Fibroblast of skin of back (primary cell): ENCODE measurements at regions not wholly inside any gene's neighbourhood (a gene's known extent, or its start where the extent isn't known, plus 50 kb on each side); places are given as distances from the start of the nearest gene placed in this dataset.
"Not testable (repeated sequence)": the region's sequence is repeated elsewhere in the genome, so short reads cannot be mapped to it uniquely, and the experiment has no call there.

Experiments used
- DNase-seq: peaks from one replicate; pipeline ENCODE4 v3.0.0-alpha.2; 2013

GRCh38 chr10:121690152-121690848, 92.1 kb upstream of the FGFR2 start:
- DNase-seq, result no peak

DNA sequence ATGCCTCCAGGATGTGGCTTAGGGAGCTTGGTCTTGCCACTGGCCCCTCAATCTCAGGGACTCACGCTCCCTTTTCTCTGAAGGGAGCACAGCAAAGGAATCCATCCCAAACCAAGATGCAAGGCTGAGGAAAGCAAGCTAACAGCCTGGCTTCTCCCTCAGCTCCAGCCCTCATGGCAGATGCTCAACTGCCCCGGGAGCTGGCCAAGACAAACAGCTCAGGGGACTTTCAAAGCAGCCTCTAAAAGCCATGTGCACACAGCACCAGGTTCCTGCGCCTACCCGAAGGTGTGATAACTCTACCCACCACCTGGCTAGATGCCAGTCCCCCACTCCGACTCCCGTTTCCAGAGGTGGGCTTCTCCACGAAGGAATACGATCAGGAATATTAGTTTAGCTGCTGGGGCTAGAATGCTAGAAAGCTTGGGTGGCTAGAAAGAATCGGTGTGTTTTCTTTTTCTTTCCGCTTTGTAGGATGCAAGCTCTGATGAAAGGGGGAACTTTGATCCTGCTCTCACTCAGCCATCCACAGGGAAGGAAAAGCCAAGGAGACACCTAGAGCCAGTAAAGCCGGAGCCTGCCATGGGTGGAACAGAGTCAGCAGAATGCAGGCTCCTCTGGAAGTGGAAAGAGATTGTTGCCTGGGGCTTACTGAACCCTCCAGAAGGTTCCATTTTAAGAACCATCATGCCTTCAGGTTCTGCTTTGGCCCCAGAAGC, 89.0 kb upstream of the FGFR2 start:
- DNase-seq, result no peak

GRCh38 chr10:121684276-121684675, 86.0 kb upstream of the FGFR2 start:
- peak; percentile 11 for DNase-seq

GRCh38 chr10:121683816-121684215, 85.6 kb upstream of the FGFR2 start:
- no peak for DNase-seq

DNA sequence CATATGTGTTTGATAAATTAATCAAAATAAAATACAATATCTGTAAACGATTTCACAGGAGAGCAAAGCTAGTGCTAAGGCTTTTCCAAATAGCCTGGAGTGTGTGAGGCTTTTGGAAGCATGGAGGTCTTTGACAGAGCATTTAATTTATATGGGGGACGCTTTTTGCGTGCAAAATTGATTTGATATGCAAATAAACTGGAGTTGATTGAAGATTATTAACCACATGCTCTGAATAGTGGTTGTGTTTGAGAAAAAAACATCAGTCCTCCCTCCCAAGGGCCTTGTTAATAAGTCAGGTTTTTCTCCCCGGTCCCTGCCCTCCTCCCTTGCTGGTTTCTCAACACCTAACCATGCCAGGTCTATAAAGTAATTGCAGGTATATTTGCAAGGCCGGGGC, 85.1 kb upstream of the FGFR2 start:
- no peak for DNase-seq

DNA sequence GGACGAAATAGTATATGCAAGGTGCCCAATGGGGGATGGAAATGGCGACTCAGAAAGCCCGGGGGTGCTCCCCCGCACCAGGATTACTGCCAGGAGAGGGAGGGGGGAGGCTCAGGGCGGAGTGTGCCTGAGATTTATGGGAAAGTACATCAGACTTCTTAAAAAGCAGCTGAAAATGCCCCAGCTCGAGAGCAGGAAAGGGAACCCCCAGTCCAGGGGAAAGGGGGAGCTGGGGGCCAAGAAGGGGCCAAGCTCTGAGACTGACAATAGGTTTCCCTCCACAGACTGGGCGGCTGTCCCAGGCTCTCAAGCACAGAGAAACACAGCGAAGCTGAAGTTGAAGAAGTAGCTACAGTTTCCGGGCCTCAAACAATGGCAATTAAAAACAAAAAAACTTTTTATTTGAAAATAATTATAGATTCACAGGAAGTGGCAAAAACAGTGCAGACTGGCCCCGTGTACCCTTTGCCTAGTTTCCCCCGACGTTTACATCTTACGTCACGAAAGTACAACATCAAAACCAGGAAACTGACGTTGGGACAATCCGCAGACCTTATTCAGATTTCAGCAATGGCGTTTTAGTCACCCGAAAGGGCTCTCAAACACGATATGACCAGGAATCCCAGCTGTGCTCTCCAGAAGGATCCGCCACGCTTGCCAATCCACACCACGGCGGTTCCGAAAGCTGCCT, 83.9 kb upstream of the FGFR2 start:
- DNase-seq, result no peak

GRCh38 chr10:121680879-121681655, 82.8 kb upstream of the FGFR2 start:
- peak; percentile 32 for DNase-seq

GRCh38 chr10:121679916-121680315, 81.7 kb upstream of the FGFR2 start:
- DNase-seq, result no peak

DNA sequence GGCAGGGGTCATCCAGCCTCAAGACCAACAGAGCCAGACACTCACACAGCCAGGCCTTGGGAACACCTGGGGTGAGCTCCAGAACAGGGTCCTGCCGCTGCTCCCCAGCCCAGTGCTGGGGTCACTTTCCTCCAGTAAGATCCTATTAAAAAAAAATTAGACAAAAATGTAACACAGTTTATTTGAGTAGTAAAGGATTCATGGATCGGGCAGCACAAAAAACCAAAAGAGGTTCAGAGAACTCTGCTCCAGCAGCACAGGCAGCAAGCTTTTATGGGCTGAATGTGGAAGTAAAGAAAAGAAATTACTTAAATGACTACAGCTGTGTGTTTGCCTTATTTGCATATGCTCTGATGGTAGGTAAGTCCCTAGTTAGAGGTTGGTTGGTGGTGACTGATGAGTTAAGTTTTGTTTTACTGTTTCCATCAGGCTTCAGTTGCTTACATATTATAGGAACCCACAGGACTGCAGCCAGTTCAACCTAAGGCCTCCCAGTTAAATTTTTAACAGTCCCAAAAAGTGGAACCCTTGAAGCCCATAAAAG, 80.5 kb upstream of the FGFR2 start:
- no peak for DNase-seq

DNA sequence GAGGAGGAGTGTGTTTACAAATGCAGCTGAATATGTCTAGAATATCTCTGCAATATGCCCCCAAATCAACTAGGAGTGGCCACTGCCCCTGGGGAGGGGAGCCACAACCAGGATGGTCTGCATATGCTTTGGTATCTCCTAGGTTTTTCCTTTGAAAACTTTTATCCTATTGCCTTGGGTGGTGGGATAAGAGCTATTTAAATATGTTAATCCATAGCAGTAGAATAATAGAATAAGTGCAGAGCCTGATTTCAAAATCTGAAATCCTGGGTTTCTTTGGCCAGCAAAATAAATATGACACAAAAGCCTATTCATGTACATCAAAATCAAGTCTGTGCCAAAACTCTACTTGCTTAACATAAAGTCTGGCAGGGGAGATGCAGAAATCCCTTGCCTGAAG, 79.6 kb upstream of the FGFR2 start:
- DNase-seq, result no peak

DNA sequence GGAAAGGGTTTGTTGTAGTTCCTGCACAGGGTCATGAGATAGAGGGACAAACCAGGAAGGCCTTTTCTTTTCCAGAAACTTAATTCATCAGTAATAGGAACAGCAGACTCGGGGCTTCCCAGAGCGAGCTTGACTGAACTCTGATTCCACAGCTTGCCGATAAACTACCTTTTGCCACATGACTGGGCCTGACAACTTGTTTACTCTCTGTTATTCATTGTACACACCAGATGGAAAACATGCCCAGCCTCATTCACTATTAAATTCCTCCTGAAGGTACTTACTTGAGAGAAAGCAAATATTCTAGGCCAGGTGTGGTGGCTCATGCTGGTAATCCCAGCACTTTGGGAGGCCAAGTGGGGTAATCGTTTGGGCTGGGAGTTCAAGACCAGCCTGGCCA, 77.1 kb upstream of the FGFR2 start:
- no peak for DNase-seq

DNA sequence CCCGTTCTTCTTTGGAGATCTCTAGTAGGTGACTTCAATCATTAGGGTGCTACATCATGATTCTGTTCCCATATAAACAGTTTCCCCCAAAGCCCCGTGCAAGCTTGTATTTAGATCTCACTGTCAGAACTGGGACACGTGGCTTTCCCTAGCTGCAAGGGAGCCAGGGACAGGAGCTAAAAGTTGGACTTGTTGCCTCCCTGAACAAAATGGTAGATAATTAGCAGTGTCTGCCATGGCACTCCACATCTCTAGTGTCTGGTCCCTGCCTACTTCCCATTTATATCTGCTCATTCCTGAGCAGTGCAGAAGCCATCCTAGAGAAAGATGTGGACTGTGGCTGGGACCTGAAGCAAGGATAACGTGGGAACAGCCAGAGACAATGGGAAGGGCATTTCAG, 76.6 kb upstream of the FGFR2 start:
- no peak for DNase-seq

GRCh38 chr10:121672733-121673132, 74.5 kb upstream of the FGFR2 start:
- DNase-seq, result no peak

DNA sequence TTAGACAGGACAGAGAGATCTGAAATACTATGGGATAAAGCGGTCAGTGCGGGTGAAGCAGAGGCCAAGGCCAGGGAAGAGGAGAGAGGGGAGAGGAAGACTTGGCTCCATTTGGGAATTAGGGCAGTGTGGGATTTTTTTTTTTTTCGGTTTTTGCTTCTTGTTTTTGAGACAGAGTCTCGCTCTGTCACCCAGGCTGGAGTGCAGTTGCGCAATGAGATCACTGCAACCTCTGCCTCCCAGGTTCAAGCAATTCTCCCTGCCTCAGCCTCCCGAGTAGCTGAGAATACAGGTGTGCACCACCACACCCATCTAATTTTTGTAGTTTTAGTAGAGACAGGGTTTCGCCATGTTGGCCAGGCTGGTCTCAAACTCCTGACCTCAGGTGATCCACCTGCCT, 71.6 kb upstream of the FGFR2 start:
- not testable (repeated sequence) for DNase-seq

GRCh38 chr10:121669028-121669374, 70.8 kb upstream of the FGFR2 start:
- no peak for DNase-seq

- peak; percentile 40 for DNase-seq
Observed at GRCh38 chr10:121668314-121669027, 70.2 kb upstream of the FGFR2 start.

GRCh38 chr10:121667948-121668313, 69.7 kb upstream of the FGFR2 start:
- peak; percentile 40 for DNase-seq

DNA sequence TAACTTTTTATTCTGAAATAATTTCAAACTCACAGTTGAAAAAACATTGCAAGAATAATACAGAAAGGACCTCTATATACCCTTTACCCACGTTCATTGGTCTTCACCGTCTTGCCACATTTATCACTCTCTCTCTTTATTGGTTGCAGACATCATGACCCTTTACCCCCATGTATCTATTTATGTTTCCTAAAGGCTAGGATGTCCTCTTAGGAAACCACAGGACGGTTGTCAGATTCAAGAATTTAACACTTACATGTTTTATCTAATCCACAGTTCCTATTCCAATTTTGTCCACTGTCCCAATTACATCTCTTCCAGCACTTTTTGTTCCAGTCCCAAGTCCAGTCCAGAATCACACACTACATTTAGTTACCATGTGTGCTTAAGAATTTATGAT, 67.6 kb upstream of the FGFR2 start:
- no peak for DNase-seq

DNA sequence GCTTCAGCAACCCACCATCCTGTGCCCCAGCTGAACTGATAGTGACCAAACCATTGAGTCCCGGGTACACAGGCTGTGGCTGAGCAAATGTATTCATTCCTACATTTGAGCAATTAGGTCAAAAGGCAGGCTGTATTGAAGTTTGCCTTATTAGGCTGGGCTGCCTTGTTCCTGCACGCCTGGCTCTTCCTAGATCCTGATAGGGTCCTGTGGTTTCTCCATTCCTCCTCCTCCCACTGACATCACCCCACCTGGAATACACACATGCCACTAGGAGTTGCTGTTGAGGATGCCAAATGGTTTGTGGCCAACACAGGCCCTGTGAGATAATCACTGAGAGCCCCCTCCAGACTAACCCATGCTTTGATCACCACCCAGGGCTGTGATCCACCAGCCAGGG, 66.4 kb upstream of the FGFR2 start:
- no peak for DNase-seq

GRCh38 chr10:121662945-121663917, 65.0 kb upstream of the FGFR2 start:
- DNase-seq, result no peak

DNA sequence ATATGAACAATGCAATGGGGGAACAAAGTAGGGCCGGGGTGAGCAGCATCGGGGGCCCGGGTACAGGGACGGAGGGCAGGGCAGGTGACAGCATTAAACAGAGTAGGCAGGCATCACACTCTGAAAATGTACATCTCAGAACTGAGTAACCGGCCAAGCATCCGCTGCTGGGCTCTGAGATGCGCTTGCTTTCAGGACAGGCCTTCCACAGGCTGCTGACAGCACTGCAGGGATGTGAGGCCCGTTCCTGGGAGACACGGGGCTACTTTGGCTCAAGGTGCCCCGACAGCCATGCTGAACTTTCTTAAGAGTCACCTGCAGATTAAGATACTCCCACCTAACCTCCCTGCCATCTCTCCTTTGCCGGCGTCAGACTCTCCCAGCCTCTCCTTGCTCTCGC, 64.3 kb upstream of the FGFR2 start:
- no peak for DNase-seq
